ENCODE measurements at regions not wholly inside any gene's neighbourhood (a gene's known extent, or its start where the extent isn't known, plus 50 kb on each side); places are given as distances from the start of the nearest gene placed in this dataset.

DNA sequence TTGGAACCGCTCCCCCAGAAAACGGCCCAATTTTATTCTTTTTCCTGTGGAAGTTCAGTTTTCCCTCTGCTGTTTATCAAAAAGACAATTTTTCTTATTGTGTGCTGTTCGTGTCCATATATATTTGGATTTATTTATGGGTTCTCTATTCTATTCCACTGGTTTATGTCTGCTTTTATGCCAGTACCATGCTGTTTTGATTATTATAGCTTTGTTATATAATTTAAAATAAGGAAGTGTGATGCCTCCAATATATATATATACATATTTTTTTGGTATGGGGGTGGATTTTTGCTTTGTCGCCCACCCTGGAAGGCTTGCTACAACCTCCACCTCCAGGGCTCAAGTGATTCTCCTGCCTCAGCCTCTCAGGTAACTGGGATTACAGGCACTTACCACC, 103.3 kb downstream of the TFAP2B start:
- no peak for TF ChIP-seq POLR2AphosphoS5 (IDR thresholded peaks at IDR 0.05)
- TF ChIP-seq CTCF (IDR thresholded peaks at IDR 0.05) = no peak

Measured in prostate gland (tissue), 2 donors.